ENCODE measurements at regions not wholly inside any gene's neighbourhood (a gene's known extent, or its start where the extent isn't known, plus 50 kb on each side); places are given as distances from the start of the nearest gene placed in this dataset.

GRCh38 chr12:75767957-75768356, 256.5 kb upstream of the KRR1 start:
- no peak for TF ChIP-seq CTCF (IDR thresholded peaks at IDR 0.05)
- DNase-seq = no peak
- H3K9me3 ChIP-seq = no peaks in the 10 kb centered on the region
- H3K4me1 ChIP-seq (ENCODE audit: low read depth) = no peaks in the 10 kb centered on the region
- intact Hi-C loops (cut with DNase I, micrococcal nuclease) = no loop called here
- no peaks in the 10 kb centered on the region for H3K36me3 ChIP-seq (ENCODE audit: low read depth)
- ATAC-seq = no peak
- H3K4me3 ChIP-seq = no peak overlapping the region

GRCh38 chr12:75766263-75767160, 255.1 kb upstream of the KRR1 start:
- intact Hi-C loops (cut with DNase I, micrococcal nuclease) = no loop called here
- Histone ChIP-seq H3K36me3 (ENCODE audit: low read depth) (no peaks in the 10 kb centered on the region), H3K9me3 (no peaks in the 10 kb centered on the region), H3K4me1 (ENCODE audit: low read depth) (no peaks in the 10 kb centered on the region), H3K4me3 (no peak overlapping the region)
- ATAC-seq (peak; percentile 54), DNase-seq (no peak)
- no peak for TF ChIP-seq CTCF (IDR thresholded peaks at IDR 0.05)

GRCh38 chr12:75765170-75766059, 254.0 kb upstream of the KRR1 start:
- intact Hi-C loops (cut with DNase I, micrococcal nuclease) = no loop called here
- ATAC-seq = no peak
- no peak for TF ChIP-seq CTCF (IDR thresholded peaks at IDR 0.05)

GRCh38 chr12:75764091-75764841, 252.9 kb upstream of the KRR1 start:
- no peaks in the 10 kb centered on the region for H3K9me3 ChIP-seq
- no peak for TF ChIP-seq CTCF (IDR thresholded peaks at IDR 0.05)
- no peaks in the 10 kb centered on the region for H3K36me3 ChIP-seq (ENCODE audit: low read depth)
- DNase-seq (no peak), ATAC-seq (no peak)
- no peak overlapping the region for H3K4me3 ChIP-seq
- intact Hi-C loops (cut with DNase I, micrococcal nuclease) = no loop called here
- no peaks in the 10 kb centered on the region for H3K4me1 ChIP-seq (ENCODE audit: low read depth)

More at GRCh38 chr12:75765170-75766059, 254.0 kb upstream of the KRR1 start:
- Histone ChIP-seq H3K36me3 (ENCODE audit: low read depth) (no peaks in the 10 kb centered on the region), H3K4me1 (ENCODE audit: low read depth) (no peaks in the 10 kb centered on the region), H3K4me3 (no peak overlapping the region), H3K9me3 (no peaks in the 10 kb centered on the region)
- DNase-seq = no peak

- DNase-seq (no peak), ATAC-seq (peak; percentile 52)
- intact Hi-C loops (cut with DNase I, micrococcal nuclease) = no loop called here
- H3K4me1 ChIP-seq (ENCODE audit: low read depth) = no peaks in the 10 kb centered on the region
- no peak overlapping the region for H3K4me3 ChIP-seq
- no peak for TF ChIP-seq CTCF (IDR thresholded peaks at IDR 0.05)
- no peaks in the 10 kb centered on the region for H3K36me3 ChIP-seq (ENCODE audit: low read depth)
- H3K9me3 ChIP-seq = no peaks in the 10 kb centered on the region
Measured at GRCh38 chr12:75760573-75761294, 249.3 kb upstream of the KRR1 start.

Measured in mucosa of descending colon (tissue), 3 donors.